ENCODE measurements at regions not wholly inside any gene's neighbourhood (a gene's known extent, or its start where the extent isn't known, plus 50 kb on each side); places are given as distances from the start of the nearest gene placed in this dataset.

DNA sequence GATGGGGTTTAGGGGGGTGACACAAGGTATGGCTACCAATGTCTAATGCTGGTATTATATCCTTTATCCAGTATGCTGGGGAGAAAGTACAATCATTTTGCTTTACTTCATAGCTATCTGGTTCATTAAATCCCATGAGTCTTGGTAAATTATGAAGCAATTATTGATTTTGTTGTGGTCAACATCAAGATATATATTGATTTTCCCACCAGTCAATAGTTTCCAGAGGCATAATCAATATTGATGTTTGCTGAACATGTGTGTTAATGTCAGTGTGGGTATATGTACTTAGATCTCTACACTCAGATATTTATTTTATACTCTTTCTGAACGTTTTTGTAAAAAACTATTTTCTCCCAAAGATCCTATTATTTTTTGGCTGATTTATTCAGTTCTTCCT is 155.5 kb downstream of the BACH1 start:
- DNase-seq (ENCODE audit: low read depth, low spot score) (no peak), ATAC-seq (no peak)
- intact Hi-C loops (cut with micrococcal nuclease; ENCODE audit: unreplicated experiment) (no loop called here), in situ Hi-C loops (cut with HindIII; ENCODE audit: low pct_unique_long_range_greater_than_20kb, low sequenced_read_pairs) (no loop called here)
- no TSS peak for BruUV-seq (replicated peaks)
- POLR2A ChIA-PET = no interaction called here
- no peak overlapping the region for H3K4me3 ChIP-seq (ENCODE audit: low read depth in 2 of 2, low read length in 2 of 2)
- no peaks in the 10 kb centered on the region for H3K4me1 ChIP-seq (ENCODE audit: control insufficient read depth, insufficient read depth, low read length)
- TF ChIP-seq POLR2AphosphoS5 (IDR thresholded peaks at IDR 0.05; ENCODE audit: low read depth, low read length) (no peak), TCF7L2 (IDR thresholded peaks at IDR 0.05; ENCODE audit: low read depth, low read length) (no peak), SIN3A (IDR thresholded peaks at IDR 0.05; ENCODE audit: borderline replicate concordance, insufficient read depth, low read depth, low read length) (no peak)
- TF ChIP-seq, protein P1, sequence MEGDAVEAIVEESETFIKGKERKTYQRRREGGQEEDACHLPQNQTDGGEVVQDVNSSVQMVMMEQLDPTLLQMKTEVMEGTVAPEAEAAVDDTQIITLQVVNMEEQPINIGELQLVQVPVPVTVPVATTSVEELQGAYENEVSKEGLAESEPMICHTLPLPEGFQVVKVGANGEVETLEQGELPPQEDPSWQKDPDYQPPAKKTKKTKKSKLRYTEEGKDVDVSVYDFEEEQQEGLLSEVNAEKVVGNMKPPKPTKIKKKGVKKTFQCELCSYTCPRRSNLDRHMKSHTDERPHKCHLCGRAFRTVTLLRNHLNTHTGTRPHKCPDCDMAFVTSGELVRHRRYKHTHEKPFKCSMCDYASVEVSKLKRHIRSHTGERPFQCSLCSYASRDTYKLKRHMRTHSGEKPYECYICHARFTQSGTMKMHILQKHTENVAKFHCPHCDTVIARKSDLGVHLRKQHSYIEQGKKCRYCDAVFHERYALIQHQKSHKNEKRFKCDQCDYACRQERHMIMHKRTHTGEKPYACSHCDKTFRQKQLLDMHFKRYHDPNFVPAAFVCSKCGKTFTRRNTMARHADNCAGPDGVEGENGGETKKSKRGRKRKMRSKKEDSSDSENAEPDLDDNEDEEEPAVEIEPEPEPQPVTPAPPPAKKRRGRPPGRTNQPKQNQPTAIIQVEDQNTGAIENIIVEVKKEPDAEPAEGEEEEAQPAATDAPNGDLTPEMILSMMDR (IDR thresholded peaks at IDR 0.05) = no peak
- TF ChIP-seq, protein P2, sequence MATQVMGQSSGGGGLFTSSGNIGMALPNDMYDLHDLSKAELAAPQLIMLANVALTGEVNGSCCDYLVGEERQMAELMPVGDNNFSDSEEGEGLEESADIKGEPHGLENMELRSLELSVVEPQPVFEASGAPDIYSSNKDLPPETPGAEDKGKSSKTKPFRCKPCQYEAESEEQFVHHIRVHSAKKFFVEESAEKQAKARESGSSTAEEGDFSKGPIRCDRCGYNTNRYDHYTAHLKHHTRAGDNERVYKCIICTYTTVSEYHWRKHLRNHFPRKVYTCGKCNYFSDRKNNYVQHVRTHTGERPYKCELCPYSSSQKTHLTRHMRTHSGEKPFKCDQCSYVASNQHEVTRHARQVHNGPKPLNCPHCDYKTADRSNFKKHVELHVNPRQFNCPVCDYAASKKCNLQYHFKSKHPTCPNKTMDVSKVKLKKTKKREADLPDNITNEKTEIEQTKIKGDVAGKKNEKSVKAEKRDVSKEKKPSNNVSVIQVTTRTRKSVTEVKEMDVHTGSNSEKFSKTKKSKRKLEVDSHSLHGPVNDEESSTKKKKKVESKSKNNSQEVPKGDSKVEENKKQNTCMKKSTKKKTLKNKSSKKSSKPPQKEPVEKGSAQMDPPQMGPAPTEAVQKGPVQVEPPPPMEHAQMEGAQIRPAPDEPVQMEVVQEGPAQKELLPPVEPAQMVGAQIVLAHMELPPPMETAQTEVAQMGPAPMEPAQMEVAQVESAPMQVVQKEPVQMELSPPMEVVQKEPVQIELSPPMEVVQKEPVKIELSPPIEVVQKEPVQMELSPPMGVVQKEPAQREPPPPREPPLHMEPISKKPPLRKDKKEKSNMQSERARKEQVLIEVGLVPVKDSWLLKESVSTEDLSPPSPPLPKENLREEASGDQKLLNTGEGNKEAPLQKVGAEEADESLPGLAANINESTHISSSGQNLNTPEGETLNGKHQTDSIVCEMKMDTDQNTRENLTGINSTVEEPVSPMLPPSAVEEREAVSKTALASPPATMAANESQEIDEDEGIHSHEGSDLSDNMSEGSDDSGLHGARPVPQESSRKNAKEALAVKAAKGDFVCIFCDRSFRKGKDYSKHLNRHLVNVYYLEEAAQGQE (IDR thresholded peaks at IDR 0.05; ENCODE audit: insufficient read depth in 1 of 2, low read depth in 2 of 2, low read length in 1 of 2) = no peak
- H3K27me3 ChIP-seq (ENCODE audit: control insufficient read depth, insufficient read depth, low read length) = no peaks in the 10 kb centered on the region
- no peaks in the 10 kb centered on the region for H3K9me3 ChIP-seq (ENCODE audit: control insufficient read depth, insufficient read depth, low read depth, low read length)
- H3K27ac ChIP-seq (ENCODE audit: low read length) = no peak overlapping the region
- H3K36me3 ChIP-seq (ENCODE audit: control insufficient read depth, insufficient read depth, low read length) = no peaks in the 10 kb centered on the region
- CTCF ChIA-PET = no interaction called here

DNA sequence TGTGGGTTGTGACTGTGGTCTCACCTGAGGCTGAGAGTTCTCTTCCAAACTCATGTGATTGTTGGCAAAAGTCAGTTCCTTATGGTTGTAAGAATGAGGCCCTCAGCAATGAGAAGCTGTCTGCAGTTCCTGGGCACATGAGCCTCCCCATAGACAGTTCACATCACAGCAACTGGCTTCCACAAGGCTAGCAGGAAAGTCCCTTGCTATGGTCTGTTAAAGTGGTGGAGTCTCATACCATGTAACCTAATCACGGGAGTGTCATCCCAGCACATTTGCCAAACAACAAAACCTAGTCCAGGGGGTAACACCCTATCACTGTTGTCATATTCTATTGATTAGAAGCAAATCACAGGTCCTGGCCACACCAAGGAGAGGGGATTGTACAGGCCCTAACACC is 163.8 kb downstream of the BACH1 start:
- ChIA-PET CTCF (no interaction called here), POLR2A (no interaction called here)
- in situ Hi-C loops (cut with HindIII; ENCODE audit: low pct_unique_long_range_greater_than_20kb, low sequenced_read_pairs) (no loop called here), intact Hi-C loops (cut with micrococcal nuclease; ENCODE audit: unreplicated experiment) (no loop called here)
- no TSS peak for BruUV-seq (replicated peaks)
- no peaks in the 10 kb centered on the region for H3K36me3 ChIP-seq (ENCODE audit: control insufficient read depth, insufficient read depth, low read length)
- no peaks in the 10 kb centered on the region for H3K4me1 ChIP-seq (ENCODE audit: control insufficient read depth, insufficient read depth, low read length)
- DNase-seq (ENCODE audit: low read depth, low spot score) (no peak), ATAC-seq (no peak)
- H3K27me3 ChIP-seq (ENCODE audit: control insufficient read depth, insufficient read depth, low read length) = no peaks in the 10 kb centered on the region
- H3K27ac ChIP-seq (ENCODE audit: low read length) = no peak overlapping the region
- TF ChIP-seq, protein P2 (IDR thresholded peaks at IDR 0.05; ENCODE audit: insufficient read depth in 1 of 2, low read depth in 2 of 2, low read length in 1 of 2) = no peak
- TF ChIP-seq, protein P1 (IDR thresholded peaks at IDR 0.05) = no peak
- no peak for TF ChIP-seq TCF7L2 (IDR thresholded peaks at IDR 0.05; ENCODE audit: low read depth, low read length)
- no peak for TF ChIP-seq POLR2AphosphoS5 (IDR thresholded peaks at IDR 0.05; ENCODE audit: low read depth, low read length)
- TF ChIP-seq SIN3A (IDR thresholded peaks at IDR 0.05; ENCODE audit: borderline replicate concordance, insufficient read depth, low read depth, low read length) = no peak
- H3K9me3 ChIP-seq (ENCODE audit: control insufficient read depth, insufficient read depth, low read depth, low read length) = no peaks in the 10 kb centered on the region
- H3K4me3 ChIP-seq (ENCODE audit: low read depth in 2 of 2, low read length in 2 of 2) = no peak overlapping the region

Measured in Panc1 (cell line).